Suprapubic skin (tissue), 4 donors: ENCODE measurements at regions not wholly inside any gene's neighbourhood (a gene's known extent, or its start where the extent isn't known, plus 50 kb on each side); places are given as distances from the start of the nearest gene placed in this dataset.

Source experiments
- DNase-seq, 2 donors: peaks; one replicate each; pipeline ENCODE4 v3.0.0-alpha.2; 2019; ENCODE audit warnings: low spot score in 2 of 2
- H3K27ac ChIP-seq: fragments of 200-600 bp; sonication (generic); one replicate; pipeline ENCODE4 v1.5.1; 2019
- H3K27me3 ChIP-seq: fragments of 200-600 bp; sonication (generic); one replicate; pipeline ENCODE4 v1.5.1; 2019
- H3K36me3 ChIP-seq: fragments of 200-600 bp; sonication (generic); one replicate; pipeline ENCODE4 v1.5.1; 2019
- H3K4me1 ChIP-seq: fragments of 200-600 bp; sonication (generic); one replicate; pipeline ENCODE4 v1.5.1; 2019
- H3K4me3 ChIP-seq: fragments of 200-600 bp; sonication (generic); one replicate; pipeline ENCODE4 v1.5.1; 2019; ENCODE audit warnings: mild to moderate bottlenecking
- H3K9me3 ChIP-seq: fragments of 200-600 bp; sonication (generic); one replicate; pipeline ENCODE4 v1.5.1; 2019
- CTCF ChIP-seq, 2 donors: fragments of 200-600 bp in 1 of 2; fragments of 450-650 bp in 1 of 2; sonication (generic) in 1 of 2; IDR thresholded peaks; one replicate each; pipeline ENCODE4 v1.5.1; 2016 to 2019; ENCODE audit warnings: antibody characterized with exemption in 2 of 2, mild to moderate bottlenecking in 1 of 2, moderate library complexity in 1 of 2
- EP300 ChIP-seq: sonication (generic); formaldehyde crosslinking; IDR thresholded peaks from one replicate; pipeline ENCODE4 v1.6.1; 2017; ENCODE audit warnings: antibody characterized with exemption
- POLR2A ChIP-seq, 2 donors: fragments of 450-650 bp; IDR thresholded peaks; one replicate each; pipeline ENCODE4 v1.6.1; 2017; ENCODE audit warnings: antibody characterized with exemption in 2 of 2, mild to moderate bottlenecking in 2 of 2, moderate library complexity in 2 of 2
- POLR2AphosphoS5 ChIP-seq, 3 donors: sonication (generic); formaldehyde crosslinking; IDR thresholded peaks; one replicate each; pipeline ENCODE4 v1.6.1; 2017; ENCODE audit warnings: antibody characterized with exemption in 3 of 3
- WGBS: methylation state at CpG from one replicate; pipeline ENCODE4 v1.1.5; 2018; 5-methylcytosine and 5-hydroxymethylcytosine counted together

GRCh38 chr2:120634533-120634932 lies 101.1 kb upstream of the GLI2 start:
- Histone ChIP-seq H3K27me3 (no peaks in the 10 kb centered on the region), H3K4me1 (peaks cover 6% of the 10 kb centered on the region), H3K9me3 (no peaks in the 10 kb centered on the region), H3K4me3 (no peak overlapping the region), H3K27ac (no peak overlapping the region), H3K36me3 (no peaks in the 10 kb centered on the region)
- DNase-seq, result no peak
- 67% methylated on average over 5 of the region's 6 CpGs for WGBS
- TF ChIP-seq CTCF (IDR thresholded peaks at IDR 0.05) (no peak), POLR2AphosphoS5 (IDR thresholded peaks at IDR 0.05) (no peak), POLR2A (IDR thresholded peaks at IDR 0.05) (no peak), EP300 (no peak)

GRCh38 chr2:120635146-120635545 lies 100.5 kb upstream of the GLI2 start:
- no peaks in the 10 kb centered on the region for H3K9me3 ChIP-seq
- no peak overlapping the region for H3K27ac ChIP-seq
- H3K4me1 ChIP-seq, result peaks cover 6% of the 10 kb centered on the region
- no peaks in the 10 kb centered on the region for H3K27me3 ChIP-seq
- H3K4me3 ChIP-seq, result no peak overlapping the region
- 94% methylated on average over 5 of the region's 5 CpGs for WGBS
- no peaks in the 10 kb centered on the region for H3K36me3 ChIP-seq
- DNase-seq, result no peak
- TF ChIP-seq POLR2AphosphoS5 (IDR thresholded peaks at IDR 0.05) (no peak), POLR2A (IDR thresholded peaks at IDR 0.05) (no peak), EP300 (no peak), CTCF (IDR thresholded peaks at IDR 0.05) (no peak)

GRCh38 chr2:120637847-120638246 lies 97.8 kb upstream of the GLI2 start:
- 97% methylated on average over 3 of the region's 5 CpGs for whole genome bisulfite sequencing
- Histone ChIP-seq H3K36me3 (no peaks in the 10 kb centered on the region), H3K9me3 (no peaks in the 10 kb centered on the region), H3K4me3 (no peak overlapping the region), H3K27ac (no peak overlapping the region), H3K4me1 (no peaks in the 10 kb centered on the region), H3K27me3 (no peaks in the 10 kb centered on the region)
- no peak for DNase-seq
- TF ChIP-seq EP300, result no peak
- TF ChIP-seq POLR2A (IDR thresholded peaks at IDR 0.05), result no peak
- TF ChIP-seq POLR2AphosphoS5 (IDR thresholded peaks at IDR 0.05), result no peak
- TF ChIP-seq CTCF (IDR thresholded peaks at IDR 0.05), result no peak

- TF ChIP-seq POLR2AphosphoS5 (IDR thresholded peaks at IDR 0.05) (no peak), EP300 (no peak), POLR2A (IDR thresholded peaks at IDR 0.05) (no peak), CTCF (IDR thresholded peaks at IDR 0.05) (no peak)
- DNase-seq, result no peak
- Histone ChIP-seq H3K27ac (no peak overlapping the region), H3K4me3 (no peak overlapping the region), H3K36me3 (no peaks in the 10 kb centered on the region), H3K4me1 (no peaks in the 10 kb centered on the region), H3K27me3 (no peaks in the 10 kb centered on the region), H3K9me3 (no peaks in the 10 kb centered on the region)
- WGBS, result 91% methylated on average over 4 of the region's 4 CpGs
Observed at GRCh38 chr2:120638450-120638849, 97.2 kb upstream of the GLI2 start.

- no peak for DNase-seq
- TF ChIP-seq POLR2AphosphoS5 (IDR thresholded peaks at IDR 0.05) (no peak), CTCF (IDR thresholded peaks at IDR 0.05) (no peak), EP300 (no peak), POLR2A (IDR thresholded peaks at IDR 0.05) (no peak)
- Histone ChIP-seq H3K36me3 (no peaks in the 10 kb centered on the region), H3K27me3 (no peaks in the 10 kb centered on the region), H3K9me3 (no peaks in the 10 kb centered on the region), H3K4me3 (no peak overlapping the region), H3K4me1 (no peaks in the 10 kb centered on the region), H3K27ac (no peak overlapping the region)
- WGBS, result 62% methylated on average over 5 of the region's 5 CpGs
Observed at GRCh38 chr2:120641366-120641771, 94.3 kb upstream of the GLI2 start.
